HEK293T (cell line): ENCODE measurements at regions not wholly inside any gene's neighbourhood (a gene's known extent, or its start where the extent isn't known, plus 50 kb on each side); places are given as distances from the start of the nearest gene placed in this dataset.

Experiments used
- CTCF ChIA-PET: fragments of 350-600 bp; formaldehyde crosslinking; extraction: SDS; loops from one replicate; lab custom pipeline; 2021; ENCODE audit warnings: antibody characterized with exemption, inconsistent platforms; lab: Yijun Ruan, JAX
- POLR2A ChIA-PET: fragments of 350-600 bp; formaldehyde crosslinking; extraction: SDS; loops from one replicate; lab custom pipeline; 2020; ENCODE audit warnings: antibody characterized with exemption, inconsistent platforms; lab: Yijun Ruan, JAX
- DNase-seq: peaks from one replicate; pipeline ENCODE4 v3.0.0; 2012; ENCODE audit warnings: mixed read lengths; ENCODE audit errors: extremely low spot score
- ARNT ChIP-seq: fragments of 450-650 bp; IDR thresholded peaks from 2 replicates; pipeline ENCODE4 v1.6.1; 2017; ENCODE audit warnings: mild to moderate bottlenecking
- BHLHE40 ChIP-seq: fragments of 450-650 bp; IDR thresholded peaks from 2 replicates; pipeline ENCODE4 v1.6.1; 2016; ENCODE audit warnings: mild to moderate bottlenecking, moderate library complexity, borderline replicate concordance
- CTBP1 ChIP-seq: fragments of 450-650 bp; IDR thresholded peaks from 2 replicates; pipeline ENCODE4 v1.6.1; 2016; ENCODE audit warnings: borderline replicate concordance
- ELF4 ChIP-seq: fragments of 450-650 bp; IDR thresholded peaks from 2 replicates; pipeline ENCODE4 v1.6.1; 2017; ENCODE audit warnings: antibody characterized with exemption
- FOXA1 ChIP-seq: fragments of 450-650 bp; IDR thresholded peaks from 2 replicates; pipeline ENCODE4 v1.6.1; 2016; ENCODE audit warnings: mild to moderate bottlenecking
- FOXK2 ChIP-seq: fragments of 450-650 bp; IDR thresholded peaks from 2 replicates; pipeline ENCODE4 v1.6.1; 2016; ENCODE audit warnings: mild to moderate bottlenecking
- FOXM1 ChIP-seq: fragments of 450-650 bp; IDR thresholded peaks from 2 replicates; pipeline ENCODE4 v1.6.1; 2017; ENCODE audit warnings: mild to moderate bottlenecking, borderline replicate concordance
- HDGF ChIP-seq: fragments of 450-650 bp; IDR thresholded peaks from 2 replicates; pipeline ENCODE4 v1.6.1; 2017; ENCODE audit warnings: antibody characterized with exemption, borderline replicate concordance
- L3MBTL2 ChIP-seq: fragments of 450-650 bp; conservative IDR thresholded peaks from 2 replicates; pipeline ENCODE4 v1.6.1; 2016; ENCODE audit warnings: mild to moderate bottlenecking
- LEF1 ChIP-seq: fragments of 450-650 bp; IDR thresholded peaks from 2 replicates; pipeline ENCODE4 v1.6.1; 2017; ENCODE audit warnings: mild to moderate bottlenecking, borderline replicate concordance
- NFRKB ChIP-seq: fragments of 450-650 bp; IDR thresholded peaks from 2 replicates; pipeline ENCODE4 v1.6.1; 2016; ENCODE audit warnings: mild to moderate bottlenecking, moderate library complexity
- PKNOX1 ChIP-seq: fragments of 450-650 bp; IDR thresholded peaks from 2 replicates; pipeline ENCODE4 v1.6.1; 2016
- SP1 ChIP-seq: fragments of 450-650 bp; IDR thresholded peaks from 2 replicates; pipeline ENCODE4 v1.6.1; 2017
- SUZ12 ChIP-seq: fragments of 450-650 bp; IDR thresholded peaks from 2 replicates; pipeline ENCODE4 v1.6.1; 2016; ENCODE audit warnings: mild to moderate bottlenecking
- TARDBP ChIP-seq: fragments of 450-650 bp; IDR thresholded peaks from 2 replicates; pipeline ENCODE4 v1.6.1; 2016
- ZNF384 ChIP-seq: fragments of 450-650 bp; IDR thresholded peaks from 2 replicates; pipeline ENCODE4 v1.6.1; 2016

GRCh38 chr12:12003609-12004008 is 67.1 kb upstream of the BCL2L14 start:
- no peak for DNase-seq
- POLR2A ChIA-PET, result no interaction called here
- TF ChIP-seq CTBP1 (no peak), SP1 (no peak), ELF4 (no peak), NFRKB (no peak), ARNT (no peak), TARDBP (no peak), PKNOX1 (no peak)
- CTCF ChIA-PET, result no interaction called here

- DNase-seq, result no peak
- CTCF ChIA-PET, result no interaction called here
- TF ChIP-seq LEF1 (no peak), ARNT (no peak), PKNOX1 (no peak), SP1 (no peak), BHLHE40 (no peak), CTBP1 (no peak), FOXM1 (no peak), FOXK2 (no peak)
- POLR2A ChIA-PET, result no interaction called here
Measured at GRCh38 chr12:12004524-12004923, 66.2 kb upstream of the BCL2L14 start.

GRCh38 chr12:12007001-12007712 is 63.6 kb upstream of the BCL2L14 start:
- TF ChIP-seq TARDBP (no peak), ZNF384 (no peak), FOXA1 (no peak), HDGF (no peak), PKNOX1 (no peak), ELF4 (no peak), L3MBTL2 (no peak), FOXK2 (no peak), CTBP1 (no peak), NFRKB (no peak), ARNT (no peak), SP1 (no peak), FOXM1 (no peak), LEF1 (no peak), BHLHE40 (no peak)
- no peak for DNase-seq
- ChIA-PET CTCF (interaction anchor here (1.0 kb wide), 1 partner anchor 26 kb away, joined by 3 read pairs; no protein-coding TSS in a partner anchor), POLR2A (no interaction called here)

GRCh38 chr12:12007713-12008231 is 63.0 kb upstream of the BCL2L14 start:
- TF ChIP-seq PKNOX1, result no peak
- no peak for TF ChIP-seq SUZ12
- no peak for TF ChIP-seq L3MBTL2
- TF ChIP-seq CTBP1, result no peak
- no peak for TF ChIP-seq FOXK2
- no peak for TF ChIP-seq ZNF384
- no peak for TF ChIP-seq TARDBP
- no peak for TF ChIP-seq ELF4
- TF ChIP-seq FOXA1, result no peak
- no peak for TF ChIP-seq BHLHE40
- no peak for TF ChIP-seq SP1
- TF ChIP-seq NFRKB, result no peak
- TF ChIP-seq HDGF, result no peak
- TF ChIP-seq FOXM1, result no peak
- CTCF ChIA-PET, result interaction anchor here (1.0 kb wide), 1 partner anchor 25 kb away, joined by 3 read pairs; no protein-coding TSS in a partner anchor
- POLR2A ChIA-PET, result no interaction called here
- no peak for DNase-seq

- peak; percentile 30 for DNase-seq
- CTCF ChIA-PET, result interaction anchor here (1.0 to 1.1 kb wide), 2 partner anchors 25 to 44 kb away, joined by 3 read pairs; no protein-coding TSS in a partner anchor
- TF ChIP-seq HDGF, result no peak
- TF ChIP-seq FOXA1, result no peak
- TF ChIP-seq FOXK2, result no peak
- TF ChIP-seq LEF1, result no peak
- no peak for TF ChIP-seq PKNOX1
- TF ChIP-seq FOXM1, result no peak
- no peak for TF ChIP-seq ELF4
- no peak for TF ChIP-seq ARNT
- TF ChIP-seq SUZ12, result no peak
- no peak for TF ChIP-seq L3MBTL2
- TF ChIP-seq SP1, result no peak
- no peak for TF ChIP-seq ZNF384
- TF ChIP-seq NFRKB, result no peak
- POLR2A ChIA-PET, result no interaction called here
Measured at GRCh38 chr12:12008232-12008850, 62.4 kb upstream of the BCL2L14 start.
